Tibial nerve (tissue), 4 donors: ENCODE measurements at regions not wholly inside any gene's neighbourhood (a gene's known extent, or its start where the extent isn't known, plus 50 kb on each side); places are given as distances from the start of the nearest gene placed in this dataset.

Experiments
- CTCF ChIP-seq, 5 experiments: fragments of 200-600 bp in 3 of 5; fragments of 450-650 bp in 2 of 5; sonication (generic) in 3 of 5; IDR thresholded peaks; one replicate each; pipeline ENCODE4 v1.5.1; 2016 to 2019; ENCODE audit warnings: antibody characterized with exemption in 5 of 5, mild to moderate bottlenecking in 3 of 5, moderate library complexity in 2 of 5
- EP300 ChIP-seq, 2 donors: sonication (generic); formaldehyde crosslinking; IDR thresholded peaks; one replicate each; pipeline ENCODE4 v1.6.1; 2017; ENCODE audit warnings: antibody characterized with exemption in 2 of 2, mild to moderate bottlenecking in 1 of 2
- POLR2A ChIP-seq, 2 donors: fragments of 450-650 bp; IDR thresholded peaks; one replicate each; pipeline ENCODE4 v1.6.1; 2017; ENCODE audit warnings: antibody characterized with exemption in 2 of 2, mild to moderate bottlenecking in 2 of 2, moderate library complexity in 2 of 2

GRCh38 chrX:46218373-46218772, 326.8 kb downstream of the ZNF674 start:
- no peak for TF ChIP-seq CTCF (IDR thresholded peaks at IDR 0.05)
- no peak for TF ChIP-seq POLR2A (IDR thresholded peaks at IDR 0.05)
- no peak for TF ChIP-seq EP300 (IDR thresholded peaks at IDR 0.05)
